NCI-H345 treated with DMSO at 0.1 percent for 48 hours (cell line): ENCODE measurements at regions not wholly inside any gene's neighbourhood (a gene's known extent, or its start where the extent isn't known, plus 50 kb on each side); places are given as distances from the start of the nearest gene placed in this dataset.

Source experiments
- DNase-seq: peaks from one replicate; lab custom pipeline; 2025; ENCODE audit not compliant: unreplicated experiment; lab: John Stamatoyannopoulos, UW

GRCh38 chr3:99016452-99016851 lies 115.0 kb upstream of the DCBLD2 start:
- no peak for DNase-seq

GRCh38 chr3:99013777-99014315 lies 112.4 kb upstream of the DCBLD2 start:
- no peak for DNase-seq

- no peak for DNase-seq
Observed at GRCh38 chr3:99013077-99013476, 111.6 kb upstream of the DCBLD2 start.

GRCh38 chr3:99012051-99012450 lies 110.6 kb upstream of the DCBLD2 start:
- DNase-seq: no peak

- no peak for DNase-seq
Observed at GRCh38 chr3:99009851-99010250, 108.4 kb upstream of the DCBLD2 start.

GRCh38 chr3:99006686-99007085 lies 105.2 kb upstream of the DCBLD2 start:
- DNase-seq: no peak

- no peak for DNase-seq
Observed at GRCh38 chr3:98999675-99000074, 98.2 kb upstream of the DCBLD2 start.

- DNase-seq: no peak
Observed at GRCh38 chr3:98994128-98994762, 92.8 kb upstream of the DCBLD2 start.

- no peak for DNase-seq
Observed at GRCh38 chr3:98991393-98991792, 89.9 kb upstream of the DCBLD2 start.

GRCh38 chr3:98990657-98991056 lies 89.2 kb upstream of the DCBLD2 start:
- no peak for DNase-seq

GRCh38 chr3:98986073-98986472 lies 84.6 kb upstream of the DCBLD2 start:
- no peak for DNase-seq

GRCh38 chr3:98985431-98985830 lies 83.9 kb upstream of the DCBLD2 start:
- no peak for DNase-seq

GRCh38 chr3:98984024-98984423 lies 82.5 kb upstream of the DCBLD2 start:
- DNase-seq: no peak

GRCh38 chr3:98982351-98982750 lies 80.9 kb upstream of the DCBLD2 start:
- DNase-seq: no peak

- no peak for DNase-seq
Observed at GRCh38 chr3:98980915-98981596, 79.6 kb upstream of the DCBLD2 start.

GRCh38 chr3:98979296-98979695 lies 77.8 kb upstream of the DCBLD2 start:
- no peak for DNase-seq

- no peak for DNase-seq
Observed at GRCh38 chr3:98978068-98978811, 76.7 kb upstream of the DCBLD2 start.

- no peak for DNase-seq
Observed at GRCh38 chr3:98977520-98977919, 76.0 kb upstream of the DCBLD2 start.

GRCh38 chr3:98974442-98974841 lies 72.9 kb upstream of the DCBLD2 start:
- no peak for DNase-seq

- no peak for DNase-seq
Observed at GRCh38 chr3:98972720-98973119, 71.2 kb upstream of the DCBLD2 start.

GRCh38 chr3:98972155-98972554 lies 70.7 kb upstream of the DCBLD2 start:
- DNase-seq: no peak

GRCh38 chr3:98971169-98971681 lies 69.7 kb upstream of the DCBLD2 start:
- DNase-seq: no peak
